Stomach smooth muscle (tissue), 2 donors: ENCODE measurements at regions not wholly inside any gene's neighbourhood (a gene's known extent, or its start where the extent isn't known, plus 50 kb on each side); places are given as distances from the start of the nearest gene placed in this dataset.

ENCODE experiments used
- H3K27ac ChIP-seq: one replicate; pipeline ENCODE4 v1.7.0; 2013; ENCODE audit warnings: mild to moderate bottlenecking, low read length, inconsistent platforms
- H3K27me3 ChIP-seq, 2 donors: one replicate each; pipeline ENCODE4 v1.7.0; 2013; ENCODE audit warnings: low read length in 2 of 2; ENCODE audit not compliant: insufficient read depth in 2 of 2, control insufficient read depth in 1 of 2
- H3K36me3 ChIP-seq, 2 donors: one replicate each; pipeline ENCODE4 v1.7.0; 2013; ENCODE audit warnings: low read length in 2 of 2; ENCODE audit not compliant: control insufficient read depth in 2 of 2, insufficient read depth in 2 of 2
- H3K4me1 ChIP-seq: one replicate; pipeline ENCODE4 v1.7.0; 2013; ENCODE audit warnings: low read length; ENCODE audit not compliant: control insufficient read depth, insufficient read depth
- H3K4me3 ChIP-seq, 2 donors: one replicate each; pipeline ENCODE4 v1.7.0; 2013; ENCODE audit warnings: low read length in 2 of 2
- H3K9ac ChIP-seq, 2 donors: one replicate each; pipeline ENCODE4 v1.7.0; 2013; ENCODE audit warnings: low read length in 2 of 2, mild to moderate bottlenecking in 1 of 2
- H3K9me3 ChIP-seq, 2 donors: one replicate each; pipeline ENCODE4 v1.7.0; 2013; ENCODE audit warnings: low read length in 2 of 2; ENCODE audit not compliant: control insufficient read depth in 2 of 2
- donor health status: healthy.
- donor health status: Pancreatic carcinoma.

GRCh38 chr16:66298571-66299120, 67.8 kb upstream of the CDH5 start:
- Histone ChIP-seq H3K36me3 (no peaks in the 10 kb centered on the region), H3K9me3 (peaks cover 3 to 9% of the 10 kb centered on the region in 2 donors), H3K27ac (no peak overlapping the region), H3K9ac (no peak overlapping the region), H3K4me3 (no peak overlapping the region), H3K27me3 (peaks cover 0 to 2% of the 10 kb centered on the region in 2 donors), H3K4me1 (no peaks in the 10 kb centered on the region)

- Histone ChIP-seq H3K36me3 (no peaks in the 10 kb centered on the region), H3K4me3 (no peak overlapping the region)
Observed at GRCh38 chr16:66298006-66298405, 68.5 kb upstream of the CDH5 start.

GRCh38 chr16:66296591-66296990, 69.9 kb upstream of the CDH5 start:
- no peak overlapping the region for H3K27ac ChIP-seq
- H3K27me3 ChIP-seq, result peaks cover 0 to 2% of the 10 kb centered on the region in 2 donors
- H3K4me1 ChIP-seq, result no peaks in the 10 kb centered on the region
- H3K4me3 ChIP-seq, result no peak overlapping the region
- peaks cover 3 to 9% of the 10 kb centered on the region in 2 donors for H3K9me3 ChIP-seq
- H3K9ac ChIP-seq, result no peak overlapping the region
- H3K36me3 ChIP-seq, result no peaks in the 10 kb centered on the region

More at GRCh38 chr16:66298006-66298405, 68.5 kb upstream of the CDH5 start:
- Histone ChIP-seq H3K9me3 (peaks cover 3 to 9% of the 10 kb centered on the region in 2 donors), H3K4me1 (no peaks in the 10 kb centered on the region), H3K9ac (no peak overlapping the region), H3K27ac (no peak overlapping the region), H3K27me3 (no peaks in the 10 kb centered on the region)

- Histone ChIP-seq H3K27ac (no peak overlapping the region), H3K27me3 (peaks cover 0 to 2% of the 10 kb centered on the region in 2 donors), H3K9ac (no peak overlapping the region), H3K4me1 (no peaks in the 10 kb centered on the region), H3K4me3 (no peak overlapping the region), H3K36me3 (no peaks in the 10 kb centered on the region), H3K9me3 (peaks cover 3 to 8% of the 10 kb centered on the region in 2 donors)
Observed at GRCh38 chr16:66295761-66296546, 70.5 kb upstream of the CDH5 start.

- Histone ChIP-seq H3K27ac (no peak overlapping the region), H3K9me3 (peaks cover 0 to 3% of the 10 kb centered on the region in 2 donors), H3K36me3 (no peaks in the 10 kb centered on the region), H3K9ac (no peak overlapping the region), H3K4me1 (no peaks in the 10 kb centered on the region), H3K4me3 (no peak overlapping the region), H3K27me3 (peaks cover 0 to 4% of the 10 kb centered on the region in 2 donors)
Observed at GRCh38 chr16:66295213-66295612, 71.3 kb upstream of the CDH5 start.

GRCh38 chr16:66294507-66294906, 72.0 kb upstream of the CDH5 start:
- Histone ChIP-seq H3K27ac (no peak overlapping the region), H3K9ac (no peak overlapping the region), H3K27me3 (peaks cover 0 to 4% of the 10 kb centered on the region in 2 donors), H3K9me3 (peaks cover 0 to 3% of the 10 kb centered on the region in 2 donors), H3K4me3 (no peak overlapping the region), H3K36me3 (no peaks in the 10 kb centered on the region), H3K4me1 (no peaks in the 10 kb centered on the region)

- H3K36me3 ChIP-seq, result no peaks in the 10 kb centered on the region
- no peaks in the 10 kb centered on the region for H3K4me1 ChIP-seq
- H3K4me3 ChIP-seq, result no peak overlapping the region
- H3K9ac ChIP-seq, result no peak overlapping the region
- H3K9me3 ChIP-seq, result peaks cover 0 to 3% of the 10 kb centered on the region in 2 donors
- no peak overlapping the region for H3K27ac ChIP-seq
- peaks cover 0 to 4% of the 10 kb centered on the region in 2 donors for H3K27me3 ChIP-seq
Observed at GRCh38 chr16:66293932-66294331, 72.6 kb upstream of the CDH5 start.

GRCh38 chr16:66293207-66293735, 73.2 kb upstream of the CDH5 start:
- Histone ChIP-seq H3K27me3 (peaks cover 0 to 4% of the 10 kb centered on the region in 2 donors), H3K9ac (no peak overlapping the region), H3K9me3 (no peaks in the 10 kb centered on the region), H3K36me3 (no peaks in the 10 kb centered on the region), H3K27ac (no peak overlapping the region), H3K4me1 (no peaks in the 10 kb centered on the region), H3K4me3 (no peak overlapping the region)

- Histone ChIP-seq H3K9ac (no peak overlapping the region), H3K4me1 (no peaks in the 10 kb centered on the region), H3K9me3 (no peaks in the 10 kb centered on the region), H3K27me3 (peaks cover 0 to 4% of the 10 kb centered on the region in 2 donors), H3K4me3 (no peak overlapping the region), H3K27ac (no peak overlapping the region), H3K36me3 (no peaks in the 10 kb centered on the region)
Observed at GRCh38 chr16:66292241-66292935, 74.1 kb upstream of the CDH5 start.

- no peak overlapping the region for H3K9ac ChIP-seq
- H3K27me3 ChIP-seq, result peaks cover 0 to 4% of the 10 kb centered on the region in 2 donors
- no peak overlapping the region for H3K4me3 ChIP-seq
- no peaks in the 10 kb centered on the region for H3K4me1 ChIP-seq
- H3K27ac ChIP-seq, result no peak overlapping the region
- no peaks in the 10 kb centered on the region for H3K9me3 ChIP-seq
- H3K36me3 ChIP-seq, result no peaks in the 10 kb centered on the region
Observed at GRCh38 chr16:66291833-66292232, 74.7 kb upstream of the CDH5 start.
